HepG2 (cell line): ENCODE measurements at regions not wholly inside any gene's neighbourhood (a gene's known extent, or its start where the extent isn't known, plus 50 kb on each side); places are given as distances from the start of the nearest gene placed in this dataset.

Experiments used
- ATAC-seq: fragments of 200-7000 bp; cut with Tn5 transposase; 3 replicates; pipeline ENCODE4 v1.9.1; 2020; ENCODE audit warnings: mild to moderate bottlenecking, moderate library complexity
- BruUV-seq: library from RNA; stranded (reverse); fragments of 400-500 nt; replicated peaks from 2 replicates; lab custom pipeline; 2021; lab: Mats Ljungman, UMichigan
- CTCF ChIA-PET: fragments of 300-600 bp; formaldehyde crosslinking; extraction: SDS; loops from one replicate; lab custom pipeline; 2021; ENCODE audit warnings: low total read pairs, inconsistent platforms, low intra/inter-chr PET ratio; lab: Yijun Ruan, JAX
- POLR2A ChIA-PET: fragments of 350-600 bp; sonication (Branson Sonifier 250); formaldehyde crosslinking; loops from one replicate; lab custom pipeline; 2020; ENCODE audit warnings: antibody characterized with exemption, inconsistent platforms; lab: Yijun Ruan, JAX
- DNase-seq: peaks from one replicate; pipeline ENCODE4 v3.0.0-alpha.2; 2015; ENCODE audit warnings: low spot score
- FAIRE-seq: peaks from 3 replicates; lab custom pipeline; 2011; peaks lifted over from hg19 to GRCh38; lab: Jason Lieb, UNC
- H2AFZ ChIP-seq: one replicate; pipeline ENCODE4 v1.6.1; 2011; ENCODE audit warnings: low read length, inconsistent platforms
- H3K27ac ChIP-seq: fragments of 300-600 bp; 3 replicates; pipeline ENCODE4 v1.8.0; 2011; ENCODE audit warnings: mixed run types, mild to moderate bottlenecking, mixed read lengths, low read length, inconsistent platforms; ENCODE audit not compliant: insufficient read depth; ENCODE audit errors: extremely low read length
- H3K27me3 ChIP-seq, 2 experiments: fragments of 200-600 bp in 1 of 2; 2 replicates in 1 of 2; 3 replicates in 1 of 2; pipeline versions ENCODE4 v1.6.0 to v1.8.0; 2011; ENCODE audit warnings: low read length in 2 of 2, mild to moderate bottlenecking in 2 of 2, moderate library complexity in 2 of 2, inconsistent platforms in 1 of 2; ENCODE audit not compliant: insufficient read depth in 2 of 2, control insufficient read depth in 1 of 2
- H3K36me3 ChIP-seq, 2 experiments: fragments of 200-600 bp in 1 of 2; replicated peaks in 1 of 2; 2 replicates in 1 of 2; 3 replicates in 1 of 2; pipeline versions ENCODE4 v1.5.1 to v1.8.0; 2011; ENCODE audit warnings: low read length in 2 of 2, inconsistent platforms in 1 of 2; ENCODE audit not compliant: insufficient read depth in 2 of 2, control insufficient read depth in 1 of 2
- H3K4me1 ChIP-seq: 2 replicates; pipeline ENCODE4 v1.5.1; 2012; ENCODE audit warnings: low read length, inconsistent platforms; ENCODE audit not compliant: insufficient read depth
- H3K4me2 ChIP-seq: 2 replicates; pipeline ENCODE4 v1.6.0; 2011; ENCODE audit warnings: low read depth, low read length, inconsistent platforms
- H3K4me3 ChIP-seq, 3 experiments: fragments of 200-600 bp in 1 of 3; sonication (generic), shearing (Covaris generic) in 1 of 3; replicated peaks in 1 of 3; 2 replicates each; pipeline ENCODE4 v1.5.1; 2011 to 2016; ENCODE audit warnings: low read length in 3 of 3, inconsistent platforms in 2 of 3, low read depth in 2 of 3, mild to moderate bottlenecking in 2 of 3, control low read depth in 1 of 3, mixed read lengths in 1 of 3; ENCODE audit not compliant: insufficient read depth in 1 of 3
- H3K79me2 ChIP-seq: one replicate; pipeline ENCODE4 v1.6.1; 2011; ENCODE audit warnings: low read length, inconsistent platforms; ENCODE audit not compliant: insufficient read depth
- H3K9ac ChIP-seq: 2 replicates; pipeline ENCODE4 v1.6.0; 2011; ENCODE audit warnings: mild to moderate bottlenecking, low read depth, low read length, inconsistent platforms; ENCODE audit not compliant: insufficient read depth
- H3K9me3 ChIP-seq: 2 replicates; pipeline ENCODE4 v1.5.1; 2012; ENCODE audit warnings: mild to moderate bottlenecking, low read length
- H4K20me1 ChIP-seq: 2 replicates; pipeline ENCODE4 v1.6.0; 2011; ENCODE audit warnings: inconsistent platforms, mild to moderate bottlenecking, low read length, moderate library complexity; ENCODE audit not compliant: insufficient read depth
- FLYWCH1 ChIP-seq: sonication (generic); formaldehyde crosslinking; IDR thresholded peaks from 2 replicates; pipeline ENCODE4 v1.8.1; 2023; ENCODE audit warnings: mild to moderate bottlenecking, missing genetic modification reagents
- FOXA1 ChIP-seq, 2 experiments: fragments of 450-650 bp in 1 of 2; sonication (generic) in 1 of 2; formaldehyde crosslinking in 1 of 2; IDR thresholded peaks; 2 replicates each; pipeline versions ENCODE4 v1.4.0 to v1.6.1; 2016 to 2020; ENCODE audit warnings: missing genetic modification reagents in 1 of 2
- GTF2F1 ChIP-seq: fragments of 150-350 bp; IDR thresholded peaks from 2 replicates; pipeline ENCODE4 v1.6.1; 2014; ENCODE audit warnings: low read length
- KAT7 ChIP-seq: IDR thresholded peaks from 2 replicates; pipeline ENCODE4 v1.6.1; 2018; ENCODE audit warnings: borderline replicate concordance, missing compliant biosample characterization
- KLF12 ChIP-seq: sonication (generic); formaldehyde crosslinking; IDR thresholded peaks from 2 replicates; pipeline ENCODE4 v1.4.0; 2020; ENCODE audit warnings: missing genetic modification reagents, borderline replicate concordance
- SMC3 ChIP-seq: IDR thresholded peaks from 2 replicates; pipeline ENCODE4 v1.6.1; 2011; ENCODE audit warnings: low read length, improper control_type of control experiment
- ZNF263 ChIP-seq: sonication (generic); formaldehyde crosslinking; IDR thresholded peaks from 2 replicates; pipeline ENCODE4 v1.4.0; 2020; ENCODE audit warnings: missing genetic modification reagents
- ZNF792 ChIP-seq: IDR thresholded peaks from 2 replicates; pipeline ENCODE4 v1.6.1; 2016
- ZSCAN25 ChIP-seq: sonication (generic); formaldehyde crosslinking; IDR thresholded peaks from 2 replicates; pipeline ENCODE4 v1.8.0; 2022; ENCODE audit warnings: mild to moderate bottlenecking, missing genetic modification reagents
- WGBS: methylation state at CpG from one replicate; pipeline ENCODE4 v1.1.6; 2017; ENCODE audit warnings: low lambda C conversion rate; 5-methylcytosine and 5-hydroxymethylcytosine counted together
- in situ Hi-C: cut with HindIII; loops from 2 replicates; pipeline ENCODE4 v1.10.0; 2017; ENCODE audit warnings: low pct_unique_long_range_greater_than_20kb; ENCODE audit not compliant: extremely low pct_ligation_motif_present
- intact Hi-C: fragments of 100-400 bp; cut with micrococcal nuclease; formaldehyde crosslinking; loops from one replicate; pipeline ENCODE4 v1.10.0; 2022; ENCODE audit not compliant: unreplicated experiment
- TF ChIP-seq, protein P1 (sequence below): sonication (generic); formaldehyde crosslinking; IDR thresholded peaks from 2 replicates; pipeline ENCODE4 v1.4.0; 2020; ENCODE audit warnings: missing genetic modification reagents, borderline replicate concordance
- TF ChIP-seq, protein P2 (sequence below): IDR thresholded peaks from 2 replicates; pipeline ENCODE4 v1.6.1; 2016
- TF ChIP-seq, protein P3 (sequence below): sonication (generic); formaldehyde crosslinking; IDR thresholded peaks from 2 replicates; pipeline ENCODE4 v1.4.0; 2020; ENCODE audit warnings: mild to moderate bottlenecking, missing genetic modification reagents
- TF ChIP-seq, protein P4 (sequence below): sonication (generic); formaldehyde crosslinking; IDR thresholded peaks from 2 replicates; pipeline ENCODE4 v1.8.1; 2023; ENCODE audit warnings: missing genetic modification reagents, mild to moderate bottlenecking, borderline replicate concordance

DNA sequence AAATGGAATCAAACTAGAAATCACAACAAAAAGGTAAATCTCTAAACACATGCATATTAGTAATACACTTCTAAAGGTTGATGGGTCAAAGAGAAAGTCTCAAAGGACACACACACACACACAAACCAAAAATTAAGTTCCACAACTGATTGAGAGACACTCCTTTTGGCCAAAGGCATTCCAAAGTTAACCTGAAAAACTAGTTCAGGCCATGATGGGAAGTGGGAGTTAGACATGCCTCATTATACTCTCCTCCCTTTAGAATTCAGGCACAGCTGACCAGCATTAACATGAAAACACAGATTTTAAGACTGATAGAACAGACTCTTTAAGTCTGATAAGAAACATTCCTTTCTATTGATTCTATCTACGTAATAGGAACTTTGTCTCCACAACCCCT is 332.4 kb upstream of the IGFBP3 start:
- Histone ChIP-seq H3K9ac (no peak overlapping the region), H2AFZ (no peak overlapping the region), H3K9me3 (no peaks in the 10 kb centered on the region), H3K79me2 (no peaks in the 10 kb centered on the region), H3K4me2 (no peak overlapping the region), H3K4me3 (no peak overlapping the region), H3K27me3 (no peaks in the 10 kb centered on the region), H3K27ac (no peak overlapping the region), H3K36me3 (no peaks in the 10 kb centered on the region), H3K4me1 (no peaks in the 10 kb centered on the region), H4K20me1 (no peaks in the 10 kb centered on the region)
- DNase-seq (no peak), FAIRE-seq (no peak), ATAC-seq (no peak)
- in situ Hi-C loops: no loop called here
- BruUV-seq: no TSS peak
- 3% methylated on average over 1 of the region's 1 CpG for WGBS
- CTCF ChIA-PET: no interaction called here
- POLR2A ChIA-PET: no interaction called here
- intact Hi-C loops: no loop called here
- TF ChIP-seq, protein P1, sequence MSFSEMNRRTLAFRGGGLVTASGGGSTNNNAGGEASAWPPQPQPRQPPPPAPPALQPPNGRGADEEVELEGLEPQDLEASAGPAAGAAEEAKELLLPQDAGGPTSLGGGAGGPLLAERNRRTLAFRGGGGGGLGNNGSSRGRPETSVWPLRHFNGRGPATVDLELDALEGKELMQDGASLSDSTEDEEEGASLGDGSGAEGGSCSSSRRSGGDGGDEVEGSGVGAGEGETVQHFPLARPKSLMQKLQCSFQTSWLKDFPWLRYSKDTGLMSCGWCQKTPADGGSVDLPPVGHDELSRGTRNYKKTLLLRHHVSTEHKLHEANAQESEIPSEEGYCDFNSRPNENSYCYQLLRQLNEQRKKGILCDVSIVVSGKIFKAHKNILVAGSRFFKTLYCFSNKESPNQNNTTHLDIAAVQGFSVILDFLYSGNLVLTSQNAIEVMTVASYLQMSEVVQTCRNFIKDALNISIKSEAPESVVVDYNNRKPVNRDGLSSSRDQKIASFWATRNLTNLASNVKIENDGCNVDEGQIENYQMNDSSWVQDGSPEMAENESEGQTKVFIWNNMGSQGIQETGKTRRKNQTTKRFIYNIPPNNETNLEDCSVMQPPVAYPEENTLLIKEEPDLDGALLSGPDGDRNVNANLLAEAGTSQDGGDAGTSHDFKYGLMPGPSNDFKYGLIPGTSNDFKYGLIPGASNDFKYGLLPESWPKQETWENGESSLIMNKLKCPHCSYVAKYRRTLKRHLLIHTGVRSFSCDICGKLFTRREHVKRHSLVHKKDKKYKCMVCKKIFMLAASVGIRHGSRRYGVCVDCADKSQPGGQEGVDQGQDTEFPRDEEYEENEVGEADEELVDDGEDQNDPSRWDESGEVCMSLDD: no peak
- TF ChIP-seq ZSCAN25 (CRISPR knock-in tag) (no peak), GTF2F1 (no peak), FOXA1 (IDR thresholded peaks at IDR 0.05) (no peak), FOXA1 (CRISPR knock-in tag; IDR thresholded peaks at IDR 0.05) (no peak), FLYWCH1 (CRISPR knock-in tag) (no peak), KLF12 (CRISPR knock-in tag) (no peak), ZNF792 (CRISPR knock-in tag) (no peak), KAT7 (CRISPR knock-in tag) (no peak), SMC3 (no peak), ZNF263 (no peak)
- TF ChIP-seq, protein P2, sequence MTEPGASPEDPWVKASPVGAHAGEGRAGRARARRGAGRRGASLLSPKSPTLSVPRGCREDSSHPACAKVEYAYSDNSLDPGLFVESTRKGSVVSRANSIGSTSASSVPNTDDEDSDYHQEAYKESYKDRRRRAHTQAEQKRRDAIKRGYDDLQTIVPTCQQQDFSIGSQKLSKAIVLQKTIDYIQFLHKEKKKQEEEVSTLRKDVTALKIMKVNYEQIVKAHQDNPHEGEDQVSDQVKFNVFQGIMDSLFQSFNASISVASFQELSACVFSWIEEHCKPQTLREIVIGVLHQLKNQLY (CRISPR knock-in tag): no peak
- TF ChIP-seq, protein P3, sequence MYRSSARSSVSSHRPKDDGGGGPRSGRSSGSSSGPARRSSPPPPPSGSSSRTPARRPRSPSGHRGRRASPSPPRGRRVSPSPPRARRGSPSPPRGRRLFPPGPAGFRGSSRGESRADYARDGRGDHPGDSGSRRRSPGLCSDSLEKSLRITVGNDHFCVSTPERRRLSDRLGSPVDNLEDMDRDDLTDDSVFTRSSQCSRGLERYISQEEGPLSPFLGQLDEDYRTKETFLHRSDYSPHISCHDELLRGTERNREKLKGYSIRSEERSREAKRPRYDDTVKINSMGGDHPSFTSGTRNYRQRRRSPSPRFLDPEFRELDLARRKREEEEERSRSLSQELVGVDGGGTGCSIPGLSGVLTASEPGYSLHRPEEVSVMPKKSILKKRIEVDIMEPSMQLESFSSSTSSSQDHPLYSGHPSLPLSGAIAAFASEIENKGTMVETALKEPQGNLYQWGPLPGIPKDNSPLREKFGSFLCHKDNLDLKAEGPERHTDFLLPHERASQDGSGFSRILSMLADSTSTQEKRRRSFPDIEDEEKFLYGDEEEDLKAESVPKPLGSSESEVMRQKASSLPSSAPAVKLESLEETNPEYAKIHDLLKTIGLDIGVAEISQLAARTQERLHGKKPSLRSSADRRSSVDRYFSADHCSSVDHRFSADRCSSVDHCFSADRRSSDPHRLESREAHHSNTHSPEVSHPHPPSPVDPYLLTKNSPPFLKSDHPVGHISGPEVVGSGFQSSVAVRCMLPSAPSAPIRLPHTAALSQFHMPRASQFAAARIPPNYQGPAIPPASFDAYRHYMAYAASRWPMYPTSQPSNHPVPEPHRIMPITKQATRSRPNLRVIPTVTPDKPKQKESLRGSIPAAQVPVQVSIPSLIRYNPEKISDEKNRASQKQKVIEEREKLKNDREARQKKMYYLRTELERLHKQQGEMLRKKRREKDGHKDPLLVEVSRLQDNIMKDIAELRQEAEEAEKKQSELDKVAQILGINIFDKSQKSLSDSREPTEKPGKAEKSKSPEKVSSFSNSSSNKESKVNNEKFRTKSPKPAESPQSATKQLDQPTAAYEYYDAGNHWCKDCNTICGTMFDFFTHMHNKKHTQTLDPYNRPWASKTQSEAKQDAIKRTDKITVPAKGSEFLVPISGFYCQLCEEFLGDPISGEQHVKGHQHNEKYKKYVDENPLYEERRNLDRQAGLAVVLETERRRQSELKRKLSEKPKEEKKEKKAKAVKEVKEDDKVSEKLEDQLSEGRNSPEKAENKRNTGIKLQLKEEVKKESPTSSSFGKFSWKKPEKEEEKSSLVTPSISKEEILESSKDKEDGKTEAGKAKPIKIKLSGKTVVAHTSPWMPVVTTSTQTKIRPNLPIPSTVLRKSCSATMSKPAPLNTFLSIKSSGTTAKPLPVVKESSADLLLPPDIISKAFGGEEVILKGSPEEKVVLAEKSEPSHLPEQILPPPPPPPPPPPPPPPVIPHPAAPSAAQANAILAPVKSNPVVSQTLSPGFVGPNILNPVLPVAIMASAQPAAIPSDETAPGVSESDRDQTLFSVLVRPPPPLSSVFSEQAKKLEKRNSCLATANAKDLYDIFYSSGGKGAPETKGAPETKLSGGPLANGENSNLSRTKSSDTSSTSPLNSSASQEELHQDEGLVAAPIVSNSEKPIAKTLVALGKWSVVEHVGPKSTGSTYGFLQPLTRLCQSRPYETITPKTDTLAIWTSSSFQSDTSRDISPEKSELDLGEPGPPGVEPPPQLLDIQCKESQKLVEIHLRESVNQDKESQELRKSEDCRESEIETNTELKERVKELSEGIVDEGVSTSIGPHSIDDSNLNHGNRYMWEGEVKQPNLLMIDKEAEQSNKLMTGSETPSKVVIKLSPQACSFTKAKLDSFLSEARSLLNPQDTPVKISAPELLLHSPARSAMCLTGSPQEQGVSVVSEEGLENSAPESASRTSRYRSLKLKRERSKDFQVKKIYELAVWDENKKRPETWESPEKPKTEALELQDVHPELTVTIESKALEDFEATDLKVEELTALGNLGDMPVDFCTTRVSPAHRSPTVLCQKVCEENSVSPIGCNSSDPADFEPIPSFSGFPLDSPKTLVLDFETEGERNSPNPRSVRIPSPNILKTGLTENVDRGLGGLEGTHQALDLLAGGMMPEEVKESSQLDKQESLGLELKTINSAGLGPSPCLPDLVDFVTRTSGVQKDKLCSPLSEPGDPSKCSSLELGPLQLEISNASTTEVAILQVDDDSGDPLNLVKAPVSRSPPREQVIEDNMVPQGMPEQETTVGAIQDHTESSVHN (CRISPR knock-in tag): no peak
- TF ChIP-seq, protein P4, sequence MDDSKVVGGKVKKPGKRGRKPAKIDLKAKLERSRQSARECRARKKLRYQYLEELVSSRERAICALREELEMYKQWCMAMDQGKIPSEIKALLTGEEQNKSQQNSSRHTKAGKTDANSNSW: no peak
